ENCODE measurements at regions not wholly inside any gene's neighbourhood (a gene's known extent, or its start where the extent isn't known, plus 50 kb on each side); places are given as distances from the start of the nearest gene placed in this dataset.

- TF ChIP-seq EZH2 (IDR thresholded peaks at IDR 0.05; ENCODE audit: insufficient read depth, poor library complexity, severe bottlenecking) (no peak), EZH2phosphoT487 (IDR thresholded peaks at IDR 0.05; ENCODE audit: insufficient read depth, low read depth) (no peak)
Measured at GRCh38 chr9:79452265-79452664, 119.5 kb upstream of the TLE4 start.

All from GM23248 (cell line).